HG02938 (cell line): ENCODE measurements at regions not wholly inside any gene's neighbourhood (a gene's known extent, or its start where the extent isn't known, plus 50 kb on each side); places are given as distances from the start of the nearest gene placed in this dataset.
"Not testable (repeated sequence)": the region's sequence is repeated elsewhere in the genome, so short reads cannot be mapped to it uniquely, and the experiment has no call there.

Experiments
- ATAC-seq: cut with Tn5 transposase; IDR thresholded peaks from one replicate; pipeline ENCODE4 v1.9.1; 2021; ENCODE audit warnings: mild to moderate bottlenecking, moderate library complexity; ENCODE audit not compliant: unreplicated experiment

DNA sequence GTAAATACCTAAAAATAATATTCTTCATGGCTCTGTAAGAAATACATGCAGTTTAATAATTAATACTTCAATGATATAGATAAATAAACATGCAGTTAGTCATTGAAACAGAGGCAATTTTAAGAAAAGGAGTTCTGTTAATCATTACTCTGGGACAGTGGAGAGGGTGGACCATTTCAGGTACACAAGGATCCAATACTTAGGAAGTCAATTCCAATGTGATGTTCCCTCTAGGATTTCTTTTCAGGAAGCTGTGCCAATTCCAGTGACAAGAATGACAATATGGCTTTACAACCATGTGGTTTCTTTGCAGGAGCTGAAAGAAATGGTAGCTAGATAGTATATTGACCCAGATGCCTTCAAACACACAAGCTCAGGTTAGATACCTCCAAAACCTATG is 175.8 kb upstream of the NETO1 start:
- ATAC-seq = no peak

GRCh38 chr18:73043211-73043610 is 175.4 kb upstream of the NETO1 start:
- ATAC-seq = no peak

- ATAC-seq = no peak
Measured at GRCh38 chr18:73040247-73040646, 172.5 kb upstream of the NETO1 start.

GRCh38 chr18:73038336-73038735 is 170.5 kb upstream of the NETO1 start:
- ATAC-seq = peak; percentile 65

- no peak for ATAC-seq
Measured at GRCh38 chr18:73023975-73024374, 156.2 kb upstream of the NETO1 start.

GRCh38 chr18:73009691-73010090 is 141.9 kb upstream of the NETO1 start:
- no peak for ATAC-seq

- no peak for ATAC-seq
Measured at GRCh38 chr18:73007915-73008308, 140.1 kb upstream of the NETO1 start.

DNA sequence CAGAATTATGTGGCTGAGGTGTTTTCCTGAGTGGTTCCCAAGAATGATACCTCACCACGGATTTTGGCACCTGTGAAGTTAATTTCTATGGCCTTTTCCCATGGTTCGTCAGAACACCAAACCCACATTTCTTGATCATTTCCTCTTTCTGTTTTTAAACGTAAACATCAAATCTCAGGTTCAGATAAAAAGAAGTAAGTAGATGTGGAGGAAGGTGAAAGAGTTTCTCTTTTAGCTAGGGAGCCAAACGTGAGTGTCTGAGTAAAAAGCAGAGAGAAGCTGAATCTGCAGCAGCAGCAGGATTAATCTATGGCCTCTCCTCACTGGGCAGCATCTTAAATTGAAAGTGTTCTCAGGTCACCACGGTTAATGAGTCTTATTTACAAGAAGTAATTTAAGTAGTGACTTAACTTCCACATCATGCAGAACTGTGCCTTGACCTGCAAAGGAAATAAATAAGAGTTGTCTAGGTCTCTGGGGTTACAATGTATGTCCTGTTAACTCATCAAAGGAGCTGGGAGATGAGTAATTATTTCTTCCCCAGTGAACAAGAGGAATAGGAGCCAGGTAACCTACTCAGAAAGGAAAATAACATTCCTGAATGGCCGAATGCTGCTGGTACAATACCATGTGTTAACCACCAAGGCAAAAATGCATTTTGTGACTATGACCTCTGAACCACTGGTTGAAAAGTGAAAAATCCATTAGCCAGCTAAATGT is 139.6 kb upstream of the NETO1 start:
- ATAC-seq = no peak

DNA sequence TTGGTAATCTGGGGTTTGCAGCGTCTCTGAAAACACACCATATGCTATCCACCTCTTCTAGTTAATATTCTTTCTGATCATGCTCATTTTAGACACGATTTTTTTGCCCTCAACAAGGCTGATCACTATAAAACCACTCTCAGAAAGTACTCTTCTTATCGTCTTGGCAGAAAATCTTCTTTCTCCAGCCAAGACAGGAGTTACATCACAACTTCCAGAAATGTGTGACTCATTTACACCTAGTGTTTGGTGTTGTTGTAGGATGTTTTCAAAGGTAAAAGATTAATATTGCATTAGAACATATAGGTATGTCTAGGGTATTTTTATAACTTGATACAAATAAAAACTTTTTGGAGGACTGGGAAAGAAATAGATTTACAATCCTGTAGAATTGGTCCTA is 138.5 kb upstream of the NETO1 start:
- no peak for ATAC-seq

DNA sequence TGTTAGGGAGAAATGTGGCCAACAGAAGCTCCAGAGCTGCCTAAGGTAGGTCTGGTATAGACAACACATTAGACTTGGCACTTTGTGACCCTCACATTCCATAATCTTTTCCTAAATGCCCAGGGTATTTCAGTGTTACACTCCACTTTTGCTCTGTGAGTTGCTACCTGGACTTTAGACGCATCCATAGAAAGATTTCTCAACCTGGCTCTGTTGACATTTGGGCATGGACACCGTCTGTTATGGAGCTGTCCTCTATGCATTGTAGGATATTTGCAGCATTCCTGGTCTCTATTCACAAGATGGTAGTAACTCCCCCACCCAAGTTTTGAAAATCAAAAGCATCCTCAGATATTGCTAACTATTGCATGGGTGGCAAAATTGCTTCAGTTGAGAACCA is 136.5 kb upstream of the NETO1 start:
- no peak for ATAC-seq

GRCh38 chr18:72999971-73000607 is 132.3 kb upstream of the NETO1 start:
- no peak for ATAC-seq

DNA sequence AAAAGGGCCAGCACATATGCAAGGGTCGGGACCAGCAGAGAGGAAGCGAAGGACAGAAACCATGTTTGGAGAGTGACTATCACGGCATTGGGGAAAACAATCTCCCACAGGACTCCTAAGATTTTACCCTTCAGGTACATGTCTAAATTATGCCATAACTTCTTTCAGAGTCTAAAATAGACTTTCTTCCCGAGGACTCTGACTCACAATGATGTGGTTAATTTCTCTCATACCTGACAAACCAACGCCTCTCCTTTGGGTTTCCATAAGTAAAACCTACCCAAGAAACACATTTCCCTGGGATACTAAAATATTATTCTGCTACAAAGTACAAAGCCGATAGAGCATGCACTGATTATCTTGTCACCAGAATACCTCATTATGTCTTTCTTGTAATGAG is 127.8 kb upstream of the NETO1 start:
- ATAC-seq = no peak

DNA sequence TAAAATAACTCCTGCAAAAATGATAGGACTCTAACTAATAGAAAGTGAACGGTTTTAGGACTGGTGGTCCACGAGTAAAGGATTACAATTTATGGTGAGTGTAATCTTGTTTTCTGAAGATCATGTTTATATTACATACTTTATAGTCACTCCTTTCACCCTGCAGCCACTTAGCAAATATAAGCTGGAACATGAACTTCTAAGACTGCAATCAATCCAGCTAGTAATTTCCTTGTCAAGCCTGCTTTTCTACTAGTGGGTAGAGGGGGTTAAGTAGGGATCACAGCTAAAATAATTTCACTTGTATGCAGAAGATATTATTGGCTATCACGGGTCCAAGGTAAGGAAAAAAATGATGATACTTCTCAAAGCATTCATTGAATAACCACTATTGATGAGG is 125.5 kb upstream of the NETO1 start:
- no peak for ATAC-seq

DNA sequence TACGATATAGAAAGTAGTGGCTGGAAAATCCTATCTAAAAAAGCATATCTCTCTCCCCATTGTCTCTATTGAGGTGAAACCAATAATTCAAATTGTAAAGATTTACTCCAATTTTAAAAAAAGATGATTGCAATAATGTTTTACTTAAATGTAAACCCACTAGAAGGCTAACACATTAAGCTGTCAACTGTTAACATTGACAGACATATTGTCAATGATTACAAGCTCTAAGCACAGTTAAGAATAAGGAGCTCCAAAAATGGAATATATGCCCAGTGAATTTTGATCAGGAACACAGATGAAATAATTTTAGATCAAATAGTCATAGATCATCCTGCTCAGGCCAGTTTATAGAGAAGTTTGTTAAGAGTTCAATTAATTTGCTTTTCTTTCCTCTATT is 123.6 kb upstream of the NETO1 start:
- ATAC-seq = no peak

- ATAC-seq = not testable (repeated sequence)
Measured at GRCh38 chr18:72987570-72987969, 119.8 kb upstream of the NETO1 start.

- peak; percentile 76 for ATAC-seq
Measured at GRCh38 chr18:72986103-72986502, 118.3 kb upstream of the NETO1 start.

DNA sequence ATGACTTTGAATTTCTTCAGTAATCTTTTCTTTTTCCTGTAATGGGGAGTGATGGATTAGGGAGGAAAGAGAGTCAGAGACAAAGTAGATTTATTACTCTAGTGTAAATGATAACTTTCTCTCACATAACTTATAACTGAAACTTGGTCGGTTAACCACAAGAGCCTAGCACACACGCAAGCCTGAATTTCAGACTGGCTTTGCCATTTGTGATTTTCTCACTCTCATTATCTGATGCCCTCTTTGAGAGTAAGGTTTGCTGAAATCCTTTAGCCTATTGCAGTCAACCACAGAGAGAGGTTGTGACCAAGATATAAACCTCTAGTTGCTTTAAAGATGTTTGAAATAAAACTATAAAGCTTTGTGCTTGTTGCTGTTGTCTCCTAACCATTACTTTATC is 117.9 kb upstream of the NETO1 start:
- ATAC-seq = peak; percentile 88

DNA sequence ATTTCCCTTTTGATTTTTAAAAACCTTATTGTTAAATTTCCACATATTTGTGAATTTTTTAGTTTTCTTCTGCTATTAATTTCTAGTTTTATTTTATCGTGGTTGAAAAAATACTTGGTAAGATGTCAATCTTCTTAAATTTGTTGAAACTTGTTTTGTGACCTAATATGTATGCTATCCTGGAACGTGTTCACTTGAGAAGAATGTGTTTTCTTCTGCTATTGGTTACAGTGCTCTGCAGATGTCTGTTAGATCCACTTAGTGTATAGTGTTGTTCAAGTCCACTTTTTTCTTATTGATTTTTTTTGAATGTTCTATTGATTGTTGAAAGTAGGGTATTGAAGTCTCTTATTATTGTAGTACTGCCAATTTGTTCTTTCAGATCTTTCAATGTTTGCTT is 116.5 kb upstream of the NETO1 start:
- no peak for ATAC-seq

- no peak for ATAC-seq
Measured at GRCh38 chr18:72973841-72974240, 106.1 kb upstream of the NETO1 start.

DNA sequence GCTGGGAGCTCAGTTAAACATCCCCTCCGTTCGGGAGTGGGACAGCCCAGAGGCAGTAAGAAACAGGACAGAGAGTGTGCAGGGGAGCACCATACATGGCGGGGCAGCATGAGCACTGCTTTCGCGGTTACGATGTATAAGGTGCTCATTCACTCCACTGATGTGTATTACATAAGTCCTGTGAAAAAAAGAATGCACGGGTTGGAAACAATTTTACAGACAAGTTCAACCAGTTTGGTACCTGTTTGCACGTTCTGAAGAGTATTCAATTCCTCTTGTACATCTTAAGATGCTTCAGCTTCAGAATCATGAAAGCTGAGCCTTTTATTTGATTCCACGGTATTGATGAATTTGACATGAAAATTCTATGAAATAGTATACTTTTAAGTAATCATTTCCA is 97.8 kb upstream of the NETO1 start:
- no peak for ATAC-seq

GRCh38 chr18:72958195-72958594 is 90.4 kb upstream of the NETO1 start:
- not testable (repeated sequence) for ATAC-seq

DNA sequence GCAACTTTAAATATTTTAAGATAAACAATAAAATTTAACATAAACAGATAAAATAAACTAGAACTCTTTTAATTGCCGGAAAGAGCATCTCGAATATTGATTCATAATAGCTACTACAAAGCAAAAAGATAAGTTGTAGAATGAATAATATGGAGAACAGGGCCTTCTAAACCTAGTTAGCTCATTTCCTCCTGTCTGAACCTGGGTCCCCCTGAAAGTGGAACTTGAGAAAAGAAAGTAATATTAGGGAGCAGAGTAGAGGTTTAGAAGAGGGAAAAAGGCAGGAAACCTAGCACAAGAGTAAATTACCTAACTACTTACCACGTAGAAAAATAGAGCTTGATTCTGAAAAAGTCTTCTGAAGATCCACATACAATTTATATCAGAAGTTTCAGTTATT is 80.7 kb upstream of the NETO1 start:
- ATAC-seq = no peak

DNA sequence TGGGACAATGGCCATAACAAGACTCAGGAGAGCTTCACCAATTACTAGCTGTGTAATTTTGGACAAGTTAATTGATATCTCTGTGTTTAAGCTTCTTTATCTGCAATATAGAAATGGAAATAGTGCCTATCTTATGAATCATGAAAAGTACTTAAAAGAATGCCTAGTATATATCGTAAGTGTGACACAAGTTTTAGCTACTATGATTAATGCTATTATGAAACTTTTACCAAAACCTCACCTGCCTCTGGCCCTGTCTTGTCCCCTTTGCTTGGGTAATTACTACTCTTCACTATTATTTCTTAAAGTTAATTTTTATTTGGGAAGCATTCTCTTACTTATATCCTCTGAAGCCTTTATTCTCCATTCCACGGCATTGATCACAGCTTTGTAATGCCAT is 75.0 kb upstream of the NETO1 start:
- no peak for ATAC-seq
